GM18868 (cell line): ENCODE measurements at regions not wholly inside any gene's neighbourhood (a gene's known extent, or its start where the extent isn't known, plus 50 kb on each side); places are given as distances from the start of the nearest gene placed in this dataset.

Source experiments
- ATAC-seq: cut with Tn5 transposase; IDR thresholded peaks from one replicate; pipeline ENCODE4 v1.9.1; 2021; ENCODE audit warnings: mild to moderate bottlenecking, moderate library complexity; ENCODE audit not compliant: unreplicated experiment

DNA sequence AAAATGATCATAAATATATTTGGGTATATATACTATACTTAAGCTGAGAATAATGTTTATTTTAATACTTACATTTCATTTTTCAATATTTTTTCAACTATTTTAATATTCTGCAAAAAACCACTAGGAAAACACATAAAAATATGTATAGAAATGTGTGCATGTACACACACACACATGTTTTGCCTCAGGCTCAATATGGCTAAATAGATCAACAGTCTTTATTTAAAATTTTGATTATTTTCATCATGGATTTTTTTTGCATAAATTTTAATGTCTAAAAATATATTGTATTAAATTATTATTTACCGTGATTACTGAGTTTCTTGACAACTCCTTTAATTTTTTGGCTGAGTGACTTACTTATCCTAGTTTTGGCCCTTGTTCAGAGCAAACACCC is 846.5 kb downstream of the DHX35 start:
- ATAC-seq = no peak

GRCh38 chr20:39800548-39800947 is 838.4 kb downstream of the DHX35 start:
- ATAC-seq = no peak

DNA sequence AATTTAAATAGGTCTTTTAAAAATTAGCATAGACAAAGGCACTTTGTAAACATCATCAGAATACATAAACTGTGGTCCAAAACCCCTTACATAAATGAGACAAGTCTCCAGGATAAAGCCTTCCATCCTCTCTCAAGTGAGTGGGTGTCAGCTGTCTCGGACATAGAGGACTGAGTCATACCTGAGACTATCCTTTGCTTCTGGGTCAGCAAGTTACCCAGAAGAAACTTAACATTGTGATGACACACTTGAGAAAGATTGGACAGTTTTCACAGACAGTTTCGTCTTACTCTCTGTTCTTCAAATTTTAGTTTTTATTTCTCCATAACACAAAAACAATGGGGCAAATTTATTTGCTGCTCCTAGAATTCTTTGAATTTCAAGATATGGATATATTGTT is 838.0 kb downstream of the DHX35 start:
- no peak for ATAC-seq

- ATAC-seq = no peak
Measured at GRCh38 chr20:39799366-39799965, 837.3 kb downstream of the DHX35 start.

DNA sequence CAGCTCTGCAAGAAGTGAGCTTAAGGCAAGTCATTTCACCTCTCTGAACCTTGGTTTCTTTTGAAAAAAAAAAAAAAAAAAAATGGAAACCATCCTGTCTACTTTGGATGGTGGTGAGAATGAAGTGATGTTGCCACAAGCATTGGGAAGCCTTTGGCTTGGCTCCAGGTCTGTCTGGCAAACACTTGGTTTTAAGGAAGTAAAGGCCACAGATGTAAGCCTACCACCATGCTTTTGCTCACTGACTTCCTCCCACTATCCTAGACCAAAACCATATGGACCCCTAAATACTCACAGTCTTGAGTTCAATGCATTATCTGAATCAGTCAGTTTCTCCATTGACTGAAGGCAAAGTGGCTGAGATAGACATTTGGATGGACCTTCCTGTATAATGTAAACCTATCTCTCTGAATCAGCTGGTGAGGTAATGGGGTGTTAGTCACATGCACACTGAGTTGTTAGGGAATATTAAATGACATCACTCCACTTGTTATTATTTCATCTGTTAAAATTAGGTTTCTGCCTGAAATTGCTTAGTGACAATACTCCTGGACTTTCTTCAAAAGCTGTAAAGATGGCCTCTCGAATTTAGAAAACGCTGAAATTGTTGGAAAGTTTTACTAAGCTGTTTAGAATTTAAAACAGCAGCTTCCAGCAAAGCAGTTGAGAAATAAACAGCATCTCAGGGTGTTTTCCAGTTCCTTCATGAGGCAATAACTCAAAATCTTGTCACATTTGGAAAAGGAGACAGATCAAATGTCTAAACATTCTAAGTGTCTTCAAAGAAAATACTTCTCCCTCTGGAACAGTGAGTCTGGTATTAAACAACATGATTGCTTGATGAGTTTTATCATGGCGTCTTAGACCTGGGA is 833.5 kb downstream of the DHX35 start:
- ATAC-seq = no peak

- ATAC-seq = no peak
Measured at GRCh38 chr20:39792334-39792733, 830.2 kb downstream of the DHX35 start.

GRCh38 chr20:39789411-39789810 is 827.3 kb downstream of the DHX35 start:
- no peak for ATAC-seq

GRCh38 chr20:39785252-39785917 is 823.2 kb downstream of the DHX35 start:
- ATAC-seq = no peak

GRCh38 chr20:39784693-39785092 is 822.5 kb downstream of the DHX35 start:
- ATAC-seq = no peak

DNA sequence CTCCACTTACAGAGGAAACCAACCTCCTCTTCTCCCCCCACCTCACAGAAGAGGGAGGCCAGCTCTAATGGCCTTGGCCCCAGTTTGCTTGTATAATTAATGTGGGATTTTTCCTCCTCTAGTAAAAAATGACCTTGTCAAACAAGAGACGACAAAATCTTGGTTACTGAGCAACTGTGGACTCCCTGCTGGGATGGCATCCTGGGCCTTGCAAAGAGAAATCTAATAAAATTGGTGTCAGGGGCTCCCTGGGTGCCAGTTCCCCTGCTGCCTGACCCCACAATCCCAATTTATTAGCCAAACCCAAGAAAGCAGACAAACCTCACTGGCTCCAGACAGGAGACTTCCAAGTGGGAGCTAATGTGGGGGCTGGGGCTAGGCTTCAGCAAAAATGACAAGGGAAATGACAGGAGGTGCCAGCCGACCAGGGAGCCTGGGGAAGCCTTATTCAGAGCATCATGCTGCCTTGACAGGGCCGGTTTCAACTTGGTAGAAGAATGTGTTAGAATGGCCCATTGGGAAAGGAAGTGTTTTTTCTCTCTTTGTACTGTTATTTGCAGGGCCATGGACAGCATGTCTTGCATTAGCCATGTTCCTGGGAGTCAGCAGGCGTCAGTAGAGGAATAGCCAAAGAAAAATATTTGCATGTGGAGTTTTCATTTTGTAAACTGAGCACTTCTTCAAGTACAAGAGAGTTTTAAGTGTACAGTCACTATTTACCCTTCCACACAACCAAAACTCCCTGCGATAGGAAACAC is 816.9 kb downstream of the DHX35 start:
- no peak for ATAC-seq

GRCh38 chr20:39778431-39778830 is 816.3 kb downstream of the DHX35 start:
- no peak for ATAC-seq

- no peak for ATAC-seq
Measured at GRCh38 chr20:39777610-39778009, 815.5 kb downstream of the DHX35 start.

GRCh38 chr20:39775110-39775509 is 813.0 kb downstream of the DHX35 start:
- no peak for ATAC-seq

DNA sequence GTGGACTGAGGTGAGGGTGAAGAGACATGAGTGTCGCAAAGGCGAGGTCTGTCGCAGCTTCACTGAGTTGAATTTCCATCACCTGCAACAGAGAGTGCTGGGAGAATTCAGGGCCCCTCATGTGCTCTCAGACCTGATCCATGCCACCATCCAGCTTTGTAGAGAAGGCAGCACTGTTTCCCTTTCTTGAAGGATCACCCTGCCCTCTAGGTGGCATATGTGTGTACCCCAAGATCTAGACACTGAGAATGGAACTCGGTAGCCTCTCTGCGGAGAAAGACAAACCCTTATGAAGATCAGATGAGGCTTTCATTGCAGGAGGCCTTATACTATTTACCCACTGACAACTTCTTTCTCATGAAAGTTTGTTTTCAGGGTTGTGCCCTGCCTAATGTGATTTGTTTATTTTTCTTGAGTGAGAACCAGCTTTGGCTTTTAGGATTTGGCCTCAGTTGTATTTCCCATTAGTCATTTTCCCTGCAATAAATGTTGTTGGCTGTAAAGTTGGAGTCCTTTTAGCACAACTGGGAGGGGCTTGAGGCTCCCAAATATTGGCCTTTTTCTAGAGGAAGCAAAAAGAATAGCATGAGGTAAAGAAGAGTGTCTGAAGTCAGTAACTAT is 811.3 kb downstream of the DHX35 start:
- ATAC-seq = no peak

DNA sequence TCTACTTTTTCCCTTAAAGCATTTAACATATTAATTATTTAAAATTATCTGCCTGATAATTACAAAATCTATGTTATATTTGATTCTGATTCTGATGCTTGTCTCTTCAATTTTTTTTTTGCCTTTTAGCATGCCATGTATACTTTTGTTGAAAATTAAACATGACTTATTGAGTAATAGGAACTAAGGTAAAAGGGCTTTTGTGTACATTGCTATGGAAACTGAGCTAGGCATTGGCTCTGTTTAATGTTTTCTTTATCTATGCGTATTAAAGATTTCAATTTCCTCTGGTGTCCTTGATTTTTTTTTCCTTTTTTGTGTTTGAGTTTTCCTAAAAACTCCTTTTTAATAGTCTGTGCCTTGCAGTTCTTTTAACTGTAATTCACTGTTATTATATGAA is 805.2 kb downstream of the DHX35 start:
- ATAC-seq = no peak

GRCh38 chr20:39766333-39766732 is 804.2 kb downstream of the DHX35 start:
- no peak for ATAC-seq

- ATAC-seq = no peak
Measured at GRCh38 chr20:39762716-39763115, 800.6 kb downstream of the DHX35 start.

DNA sequence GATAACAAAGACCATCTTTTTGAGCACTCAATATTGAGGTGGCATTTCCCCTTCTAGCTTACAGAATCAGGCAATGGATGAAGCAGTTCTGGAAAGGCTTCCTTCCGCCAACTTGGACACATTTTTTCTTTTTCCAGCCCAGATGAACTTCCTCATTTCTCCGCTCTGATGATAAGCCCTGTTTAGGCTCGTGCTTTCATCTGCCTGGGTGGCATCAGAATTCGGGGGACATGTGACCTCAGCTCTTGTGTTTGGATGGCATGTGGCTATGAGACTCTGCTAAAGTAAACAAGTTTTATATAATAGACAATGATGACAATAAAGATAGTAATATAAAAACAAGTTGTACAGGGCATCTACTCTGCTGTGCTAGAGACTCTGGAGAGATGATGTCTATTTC is 796.7 kb downstream of the DHX35 start:
- ATAC-seq = no peak

GRCh38 chr20:39756828-39757227 is 794.7 kb downstream of the DHX35 start:
- no peak for ATAC-seq

DNA sequence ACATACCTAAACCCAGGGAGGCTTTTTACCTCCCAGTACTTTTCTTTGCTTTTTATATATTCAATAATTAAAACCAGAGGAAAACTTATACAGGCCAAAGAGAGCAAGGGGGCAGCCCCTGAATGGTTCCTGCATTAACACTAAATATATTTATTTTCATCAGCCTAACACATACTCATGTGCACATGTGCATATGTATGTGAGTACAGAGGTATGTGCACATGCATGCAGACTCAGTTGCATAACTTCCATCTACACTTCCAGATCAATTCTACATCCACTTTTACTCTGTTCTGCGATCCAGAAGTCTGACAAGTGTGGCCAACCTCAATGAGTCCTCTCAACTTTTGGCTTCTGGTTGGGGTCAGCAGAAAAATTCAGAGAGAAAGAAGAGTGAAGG is 794.2 kb downstream of the DHX35 start:
- ATAC-seq = no peak
